ENCODE measurements at regions not wholly inside any gene's neighbourhood (a gene's known extent, or its start where the extent isn't known, plus 50 kb on each side); places are given as distances from the start of the nearest gene placed in this dataset.

DNA sequence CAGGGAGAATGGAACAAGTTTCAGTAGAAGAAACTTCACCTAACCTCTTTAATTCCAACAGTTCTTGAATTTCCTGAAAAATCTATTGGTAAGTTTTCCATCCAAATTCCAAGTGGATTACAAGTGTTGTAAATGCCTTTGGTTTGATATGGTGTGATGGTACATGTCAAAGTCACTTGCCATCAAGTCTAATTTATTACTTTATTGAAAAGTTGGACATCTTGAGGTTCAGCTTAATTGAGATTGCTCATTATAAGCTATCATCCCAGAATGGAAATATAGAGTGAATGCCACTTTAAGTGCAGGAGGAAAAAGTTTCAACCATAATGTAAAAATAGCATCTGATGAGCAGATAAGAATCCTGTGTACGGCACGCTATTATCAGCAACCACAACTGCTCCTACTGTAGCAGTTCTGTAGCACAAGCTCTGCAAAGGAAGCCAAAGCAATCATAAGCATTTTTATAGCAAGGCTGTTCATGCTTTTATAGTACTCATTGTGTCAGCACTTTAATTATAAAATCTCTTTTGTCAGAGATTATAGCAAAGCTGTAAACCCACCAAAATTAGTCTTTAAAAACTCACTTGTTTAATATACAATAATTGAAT is 991.8 kb upstream of the PHF14 start:
- TF ChIP-seq, protein P1, sequence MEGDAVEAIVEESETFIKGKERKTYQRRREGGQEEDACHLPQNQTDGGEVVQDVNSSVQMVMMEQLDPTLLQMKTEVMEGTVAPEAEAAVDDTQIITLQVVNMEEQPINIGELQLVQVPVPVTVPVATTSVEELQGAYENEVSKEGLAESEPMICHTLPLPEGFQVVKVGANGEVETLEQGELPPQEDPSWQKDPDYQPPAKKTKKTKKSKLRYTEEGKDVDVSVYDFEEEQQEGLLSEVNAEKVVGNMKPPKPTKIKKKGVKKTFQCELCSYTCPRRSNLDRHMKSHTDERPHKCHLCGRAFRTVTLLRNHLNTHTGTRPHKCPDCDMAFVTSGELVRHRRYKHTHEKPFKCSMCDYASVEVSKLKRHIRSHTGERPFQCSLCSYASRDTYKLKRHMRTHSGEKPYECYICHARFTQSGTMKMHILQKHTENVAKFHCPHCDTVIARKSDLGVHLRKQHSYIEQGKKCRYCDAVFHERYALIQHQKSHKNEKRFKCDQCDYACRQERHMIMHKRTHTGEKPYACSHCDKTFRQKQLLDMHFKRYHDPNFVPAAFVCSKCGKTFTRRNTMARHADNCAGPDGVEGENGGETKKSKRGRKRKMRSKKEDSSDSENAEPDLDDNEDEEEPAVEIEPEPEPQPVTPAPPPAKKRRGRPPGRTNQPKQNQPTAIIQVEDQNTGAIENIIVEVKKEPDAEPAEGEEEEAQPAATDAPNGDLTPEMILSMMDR (IDR thresholded peaks at IDR 0.05) = no peak
- TF ChIP-seq POLR2A (IDR thresholded peaks at IDR 0.05) (no peak), POLR2AphosphoS5 (IDR thresholded peaks at IDR 0.05) (no peak), EP300 (IDR thresholded peaks at IDR 0.05) (no peak)

Data from upper lobe of left lung (tissue), 4 donors.